Mucosa of stomach (tissue), 1 donor: ENCODE measurements at regions not wholly inside any gene's neighbourhood (a gene's known extent, or its start where the extent isn't known, plus 50 kb on each side); places are given as distances from the start of the nearest gene placed in this dataset.

Experiments used
- H3K27me3 ChIP-seq: one replicate; pipeline ENCODE4 v1.7.0; 2013; ENCODE audit warnings: mild to moderate bottlenecking, low read length; ENCODE audit not compliant: control insufficient read depth, insufficient read depth
- H3K36me3 ChIP-seq: one replicate; pipeline ENCODE4 v1.7.0; 2013; ENCODE audit warnings: low read length; ENCODE audit not compliant: control insufficient read depth, insufficient read depth
- H3K4me1 ChIP-seq: one replicate; pipeline ENCODE4 v1.7.0; 2013; ENCODE audit warnings: mild to moderate bottlenecking, low read length; ENCODE audit not compliant: control insufficient read depth, insufficient read depth
- H3K4me3 ChIP-seq: one replicate; pipeline ENCODE4 v1.7.0; 2013; ENCODE audit warnings: low read length
- H3K9ac ChIP-seq: one replicate; pipeline ENCODE4 v1.7.0; 2013; ENCODE audit warnings: mild to moderate bottlenecking, low read length, moderate library complexity
- H3K9me3 ChIP-seq: one replicate; pipeline ENCODE4 v1.7.0; 2013; ENCODE audit warnings: mild to moderate bottlenecking, low read length, moderate library complexity; ENCODE audit not compliant: control insufficient read depth
- donor health status: Pancreatic carcinoma.

GRCh38 chr16:85555719-85556455 is 57.2 kb upstream of the GSE1 start:
- H3K4me1 ChIP-seq = peaks cover 41% of the 10 kb centered on the region
- H3K9ac ChIP-seq = peak overlapping the region; percentile 78
- H3K27me3 ChIP-seq = no peaks in the 10 kb centered on the region
- no peaks in the 10 kb centered on the region for H3K36me3 ChIP-seq
- H3K9me3 ChIP-seq = no peaks in the 10 kb centered on the region
- peak overlapping the region; percentile 63 for H3K4me3 ChIP-seq

GRCh38 chr16:85556456-85557082 is 56.6 kb upstream of the GSE1 start:
- Histone ChIP-seq H3K4me3 (peak overlapping the region; percentile 63), H3K27me3 (no peaks in the 10 kb centered on the region), H3K36me3 (no peaks in the 10 kb centered on the region), H3K4me1 (peaks cover 47% of the 10 kb centered on the region), H3K9me3 (no peaks in the 10 kb centered on the region), H3K9ac (peak overlapping the region; percentile 78)

- Histone ChIP-seq H3K4me3 (peak overlapping the region; percentile 50), H3K36me3 (no peaks in the 10 kb centered on the region), H3K9me3 (no peaks in the 10 kb centered on the region), H3K9ac (peak overlapping the region; percentile 78), H3K27me3 (no peaks in the 10 kb centered on the region), H3K4me1 (peaks cover 55% of the 10 kb centered on the region)
Observed at GRCh38 chr16:85557083-85557970, 55.8 kb upstream of the GSE1 start.

GRCh38 chr16:85557971-85558657 is 55.0 kb upstream of the GSE1 start:
- Histone ChIP-seq H3K27me3 (no peaks in the 10 kb centered on the region), H3K9ac (peak overlapping the region; percentile 78), H3K4me1 (peaks cover 63% of the 10 kb centered on the region), H3K36me3 (no peaks in the 10 kb centered on the region), H3K9me3 (no peaks in the 10 kb centered on the region), H3K4me3 (peak overlapping the region; percentile 50)

- peaks cover 78% of the 10 kb centered on the region for H3K4me1 ChIP-seq
- no peaks in the 10 kb centered on the region for H3K9me3 ChIP-seq
- no peak overlapping the region for H3K4me3 ChIP-seq
- H3K36me3 ChIP-seq = no peaks in the 10 kb centered on the region
- no peak overlapping the region for H3K9ac ChIP-seq
- no peaks in the 10 kb centered on the region for H3K27me3 ChIP-seq
Observed at GRCh38 chr16:85560932-85561247, 52.2 kb upstream of the GSE1 start.

GRCh38 chr16:85561248-85562092 is 51.7 kb upstream of the GSE1 start:
- Histone ChIP-seq H3K27me3 (no peaks in the 10 kb centered on the region), H3K9ac (peak overlapping the region; percentile 16), H3K9me3 (no peaks in the 10 kb centered on the region), H3K36me3 (no peaks in the 10 kb centered on the region), H3K4me3 (no peak overlapping the region), H3K4me1 (peaks cover 80% of the 10 kb centered on the region)

- Histone ChIP-seq H3K9ac (peak overlapping the region; percentile 16), H3K27me3 (no peaks in the 10 kb centered on the region), H3K9me3 (no peaks in the 10 kb centered on the region), H3K4me3 (no peak overlapping the region), H3K36me3 (no peaks in the 10 kb centered on the region), H3K4me1 (peaks cover 79% of the 10 kb centered on the region)
Observed at GRCh38 chr16:85562093-85562786, 50.9 kb upstream of the GSE1 start.

- no peaks in the 10 kb centered on the region for H3K9me3 ChIP-seq
- no peak overlapping the region for H3K4me3 ChIP-seq
- H3K4me1 ChIP-seq = peaks cover 79% of the 10 kb centered on the region
- no peaks in the 10 kb centered on the region for H3K36me3 ChIP-seq
- H3K27me3 ChIP-seq = no peaks in the 10 kb centered on the region
- H3K9ac ChIP-seq = no peak overlapping the region
Observed at GRCh38 chr16:85563034-85563433, 50.1 kb upstream of the GSE1 start.
